GM12878 (cell line): ENCODE measurements at regions not wholly inside any gene's neighbourhood (a gene's known extent, or its start where the extent isn't known, plus 50 kb on each side); places are given as distances from the start of the nearest gene placed in this dataset.

ENCODE experiments used
- NR2C1 ChIP-seq: fragments of 450-650 bp; IDR thresholded peaks from 2 replicates; pipeline ENCODE4 v1.6.1; 2017; ENCODE audit warnings: antibody characterized with exemption, mild to moderate bottlenecking, moderate library complexity
- POLR2A ChIP-seq: IDR thresholded peaks from 2 replicates; pipeline ENCODE4 v1.6.1; 2011; ENCODE audit warnings: low read depth, mild to moderate bottlenecking, low read length
- SMC3 ChIP-seq: IDR thresholded peaks from 2 replicates; pipeline ENCODE4 v1.6.1; 2011; ENCODE audit warnings: low read length, improper control_type of control experiment, borderline replicate concordance
- STAT3 ChIP-seq: IDR thresholded peaks from 2 replicates; pipeline ENCODE4 v1.6.1; 2011; ENCODE audit warnings: low read depth, low read length, improper control_type of control experiment
- TF ChIP-seq, protein P1 (sequence below), 3 experiments: IDR thresholded peaks in 2 of 3; conservative IDR thresholded peaks in 1 of 3; 2 replicates each; pipeline ENCODE4 v1.5.1; 2011; ENCODE audit warnings: low read depth in 3 of 3, low read length in 3 of 3, mild to moderate bottlenecking in 3 of 3, control low read depth in 2 of 3, moderate library complexity in 2 of 3, inconsistent platforms in 1 of 3, mixed read lengths in 1 of 3; ENCODE audit not compliant: control insufficient read depth in 2 of 3, insufficient read depth in 1 of 3; ENCODE audit errors: extremely low read depth in 1 of 3
- TF ChIP-seq, protein P2 (sequence below): fragments of 450-650 bp; IDR thresholded peaks from 2 replicates; pipeline ENCODE4 v1.6.1; 2017; ENCODE audit warnings: mild to moderate bottlenecking, low read depth, inconsistent platforms; ENCODE audit not compliant: poor library complexity, severe bottlenecking
- TF ChIP-seq, protein P3 (sequence below): fragments of 450-650 bp; IDR thresholded peaks from 2 replicates; pipeline ENCODE4 v1.6.1; 2017; ENCODE audit warnings: antibody characterized with exemption, mild to moderate bottlenecking, moderate library complexity
- TF ChIP-seq, protein P4 (sequence below): fragments of 450-650 bp; formaldehyde crosslinking; IDR thresholded peaks from 2 replicates; pipeline ENCODE4 v1.4.0; 2022; ENCODE audit warnings: mild to moderate bottlenecking, moderate library complexity
- TF ChIP-seq, protein P5 (sequence below): fragments of 450-650 bp; formaldehyde crosslinking; IDR thresholded peaks from 2 replicates; pipeline ENCODE4 v1.4.0; 2020; ENCODE audit warnings: mild to moderate bottlenecking, moderate library complexity

DNA sequence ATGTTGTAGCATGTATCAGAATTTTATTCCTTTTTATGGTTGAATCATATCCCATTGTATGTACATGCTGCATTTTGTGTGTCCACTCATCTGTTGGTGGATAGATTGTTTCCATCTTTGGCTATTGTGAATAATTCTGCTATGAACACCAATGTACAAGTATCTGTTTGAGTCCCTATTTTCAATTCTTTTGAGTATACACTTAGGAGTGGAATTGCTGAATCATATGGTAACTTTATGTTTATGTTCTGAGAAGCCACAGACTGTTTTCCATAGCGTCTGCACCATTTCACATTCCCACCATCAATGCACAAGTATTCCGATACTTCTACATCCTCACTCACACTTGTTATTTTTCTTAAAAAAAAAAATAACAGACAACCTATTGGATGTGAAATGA is 91.5 kb downstream of the ARF6 start (continued):
- TF ChIP-seq, protein P1, sequence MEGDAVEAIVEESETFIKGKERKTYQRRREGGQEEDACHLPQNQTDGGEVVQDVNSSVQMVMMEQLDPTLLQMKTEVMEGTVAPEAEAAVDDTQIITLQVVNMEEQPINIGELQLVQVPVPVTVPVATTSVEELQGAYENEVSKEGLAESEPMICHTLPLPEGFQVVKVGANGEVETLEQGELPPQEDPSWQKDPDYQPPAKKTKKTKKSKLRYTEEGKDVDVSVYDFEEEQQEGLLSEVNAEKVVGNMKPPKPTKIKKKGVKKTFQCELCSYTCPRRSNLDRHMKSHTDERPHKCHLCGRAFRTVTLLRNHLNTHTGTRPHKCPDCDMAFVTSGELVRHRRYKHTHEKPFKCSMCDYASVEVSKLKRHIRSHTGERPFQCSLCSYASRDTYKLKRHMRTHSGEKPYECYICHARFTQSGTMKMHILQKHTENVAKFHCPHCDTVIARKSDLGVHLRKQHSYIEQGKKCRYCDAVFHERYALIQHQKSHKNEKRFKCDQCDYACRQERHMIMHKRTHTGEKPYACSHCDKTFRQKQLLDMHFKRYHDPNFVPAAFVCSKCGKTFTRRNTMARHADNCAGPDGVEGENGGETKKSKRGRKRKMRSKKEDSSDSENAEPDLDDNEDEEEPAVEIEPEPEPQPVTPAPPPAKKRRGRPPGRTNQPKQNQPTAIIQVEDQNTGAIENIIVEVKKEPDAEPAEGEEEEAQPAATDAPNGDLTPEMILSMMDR (IDR thresholded peaks at IDR 0.05 in 2 of 3, conservative IDR thresholded peaks at IDR 0.05 in 1 of 3; ENCODE audit: control insufficient read depth in 2 of 3, extremely low read depth in 1 of 3, insufficient read depth in 1 of 3, low read depth in 3 of 3, low read length in 3 of 3) = no peak
- TF ChIP-seq SMC3 (no peak), POLR2A (no peak), STAT3 (no peak), NR2C1 (no peak)
- TF ChIP-seq, protein P2, sequence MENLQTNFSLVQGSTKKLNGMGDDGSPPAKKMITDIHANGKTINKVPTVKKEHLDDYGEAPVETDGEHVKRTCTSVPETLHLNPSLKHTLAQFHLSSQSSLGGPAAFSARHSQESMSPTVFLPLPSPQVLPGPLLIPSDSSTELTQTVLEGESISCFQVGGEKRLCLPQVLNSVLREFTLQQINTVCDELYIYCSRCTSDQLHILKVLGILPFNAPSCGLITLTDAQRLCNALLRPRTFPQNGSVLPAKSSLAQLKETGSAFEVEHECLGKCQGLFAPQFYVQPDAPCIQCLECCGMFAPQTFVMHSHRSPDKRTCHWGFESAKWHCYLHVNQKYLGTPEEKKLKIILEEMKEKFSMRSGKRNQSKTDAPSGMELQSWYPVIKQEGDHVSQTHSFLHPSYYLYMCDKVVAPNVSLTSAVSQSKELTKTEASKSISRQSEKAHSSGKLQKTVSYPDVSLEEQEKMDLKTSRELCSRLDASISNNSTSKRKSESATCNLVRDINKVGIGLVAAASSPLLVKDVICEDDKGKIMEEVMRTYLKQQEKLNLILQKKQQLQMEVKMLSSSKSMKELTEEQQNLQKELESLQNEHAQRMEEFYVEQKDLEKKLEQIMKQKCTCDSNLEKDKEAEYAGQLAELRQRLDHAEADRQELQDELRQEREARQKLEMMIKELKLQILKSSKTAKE = no peak
- TF ChIP-seq, protein P3, sequence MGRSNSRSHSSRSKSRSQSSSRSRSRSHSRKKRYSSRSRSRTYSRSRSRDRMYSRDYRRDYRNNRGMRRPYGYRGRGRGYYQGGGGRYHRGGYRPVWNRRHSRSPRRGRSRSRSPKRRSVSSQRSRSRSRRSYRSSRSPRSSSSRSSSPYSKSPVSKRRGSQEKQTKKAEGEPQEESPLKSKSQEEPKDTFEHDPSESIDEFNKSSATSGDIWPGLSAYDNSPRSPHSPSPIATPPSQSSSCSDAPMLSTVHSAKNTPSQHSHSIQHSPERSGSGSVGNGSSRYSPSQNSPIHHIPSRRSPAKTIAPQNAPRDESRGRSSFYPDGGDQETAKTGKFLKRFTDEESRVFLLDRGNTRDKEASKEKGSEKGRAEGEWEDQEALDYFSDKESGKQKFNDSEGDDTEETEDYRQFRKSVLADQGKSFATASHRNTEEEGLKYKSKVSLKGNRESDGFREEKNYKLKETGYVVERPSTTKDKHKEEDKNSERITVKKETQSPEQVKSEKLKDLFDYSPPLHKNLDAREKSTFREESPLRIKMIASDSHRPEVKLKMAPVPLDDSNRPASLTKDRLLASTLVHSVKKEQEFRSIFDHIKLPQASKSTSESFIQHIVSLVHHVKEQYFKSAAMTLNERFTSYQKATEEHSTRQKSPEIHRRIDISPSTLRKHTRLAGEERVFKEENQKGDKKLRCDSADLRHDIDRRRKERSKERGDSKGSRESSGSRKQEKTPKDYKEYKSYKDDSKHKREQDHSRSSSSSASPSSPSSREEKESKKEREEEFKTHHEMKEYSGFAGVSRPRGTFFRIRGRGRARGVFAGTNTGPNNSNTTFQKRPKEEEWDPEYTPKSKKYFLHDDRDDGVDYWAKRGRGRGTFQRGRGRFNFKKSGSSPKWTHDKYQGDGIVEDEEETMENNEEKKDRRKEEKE = no peak
- TF ChIP-seq, protein P4, sequence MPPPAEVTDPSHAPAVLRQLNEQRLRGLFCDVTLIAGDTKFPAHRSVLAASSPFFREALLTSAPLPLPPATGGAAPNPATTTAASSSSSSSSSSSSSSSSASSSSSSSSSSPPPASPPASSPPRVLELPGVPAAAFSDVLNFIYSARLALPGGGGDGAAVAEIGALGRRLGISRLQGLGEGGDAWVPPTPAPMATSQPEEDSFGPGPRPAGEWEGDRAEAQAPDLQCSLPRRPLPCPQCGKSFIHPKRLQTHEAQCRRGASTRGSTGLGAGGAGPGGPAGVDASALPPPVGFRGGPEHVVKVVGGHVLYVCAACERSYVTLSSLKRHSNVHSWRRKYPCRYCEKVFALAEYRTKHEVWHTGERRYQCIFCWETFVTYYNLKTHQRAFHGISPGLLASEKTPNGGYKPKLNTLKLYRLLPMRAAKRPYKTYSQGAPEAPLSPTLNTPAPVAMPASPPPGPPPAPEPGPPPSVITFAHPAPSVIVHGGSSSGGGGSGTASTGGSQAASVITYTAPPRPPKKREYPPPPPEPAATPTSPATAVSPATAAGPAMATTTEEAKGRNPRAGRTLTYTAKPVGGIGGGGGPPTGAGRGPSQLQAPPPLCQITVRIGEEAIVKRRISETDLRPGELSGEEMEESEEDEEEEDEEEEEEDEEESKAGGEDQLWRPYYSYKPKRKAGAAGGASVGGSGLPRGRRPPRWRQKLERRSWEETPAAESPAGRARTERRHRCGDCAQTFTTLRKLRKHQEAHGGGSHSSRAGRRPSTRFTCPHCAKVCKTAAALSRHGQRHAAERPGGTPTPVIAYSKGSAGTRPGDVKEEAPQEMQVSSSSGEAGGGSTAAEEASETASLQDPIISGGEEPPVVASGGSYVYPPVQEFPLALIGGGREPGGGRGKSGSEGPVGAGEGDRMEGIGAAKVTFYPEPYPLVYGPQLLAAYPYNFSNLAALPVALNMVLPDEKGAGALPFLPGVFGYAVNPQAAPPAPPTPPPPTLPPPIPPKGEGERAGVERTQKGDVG (CRISPR knock-in tag) = no peak
- TF ChIP-seq, protein P5, sequence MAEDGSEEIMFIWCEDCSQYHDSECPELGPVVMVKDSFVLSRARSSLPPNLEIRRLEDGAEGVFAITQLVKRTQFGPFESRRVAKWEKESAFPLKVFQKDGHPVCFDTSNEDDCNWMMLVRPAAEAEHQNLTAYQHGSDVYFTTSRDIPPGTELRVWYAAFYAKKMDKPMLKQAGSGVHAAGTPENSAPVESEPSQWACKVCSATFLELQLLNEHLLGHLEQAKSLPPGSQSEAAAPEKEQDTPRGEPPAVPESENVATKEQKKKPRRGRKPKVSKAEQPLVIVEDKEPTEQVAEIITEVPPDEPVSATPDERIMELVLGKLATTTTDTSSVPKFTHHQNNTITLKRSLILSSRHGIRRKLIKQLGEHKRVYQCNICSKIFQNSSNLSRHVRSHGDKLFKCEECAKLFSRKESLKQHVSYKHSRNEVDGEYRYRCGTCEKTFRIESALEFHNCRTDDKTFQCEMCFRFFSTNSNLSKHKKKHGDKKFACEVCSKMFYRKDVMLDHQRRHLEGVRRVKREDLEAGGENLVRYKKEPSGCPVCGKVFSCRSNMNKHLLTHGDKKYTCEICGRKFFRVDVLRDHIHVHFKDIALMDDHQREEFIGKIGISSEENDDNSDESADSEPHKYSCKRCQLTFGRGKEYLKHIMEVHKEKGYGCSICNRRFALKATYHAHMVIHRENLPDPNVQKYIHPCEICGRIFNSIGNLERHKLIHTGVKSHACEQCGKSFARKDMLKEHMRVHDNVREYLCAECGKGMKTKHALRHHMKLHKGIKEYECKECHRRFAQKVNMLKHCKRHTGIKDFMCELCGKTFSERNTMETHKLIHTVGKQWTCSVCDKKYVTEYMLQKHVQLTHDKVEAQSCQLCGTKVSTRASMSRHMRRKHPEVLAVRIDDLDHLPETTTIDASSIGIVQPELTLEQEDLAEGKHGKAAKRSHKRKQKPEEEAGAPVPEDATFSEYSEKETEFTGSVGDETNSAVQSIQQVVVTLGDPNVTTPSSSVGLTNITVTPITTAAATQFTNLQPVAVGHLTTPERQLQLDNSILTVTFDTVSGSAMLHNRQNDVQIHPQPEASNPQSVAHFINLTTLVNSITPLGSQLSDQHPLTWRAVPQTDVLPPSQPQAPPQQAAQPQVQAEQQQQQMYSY = no peak
